HG03558 (cell line): ENCODE measurements at regions not wholly inside any gene's neighbourhood (a gene's known extent, or its start where the extent isn't known, plus 50 kb on each side); places are given as distances from the start of the nearest gene placed in this dataset.
"Not testable (repeated sequence)": the region's sequence is repeated elsewhere in the genome, so short reads cannot be mapped to it uniquely, and the experiment has no call there.

Experiments
- ATAC-seq: cut with Tn5 transposase; IDR thresholded peaks from one replicate; pipeline ENCODE4 v1.9.1; 2021; ENCODE audit warnings: moderate number of reproducible peaks; ENCODE audit not compliant: unreplicated experiment; ENCODE audit errors: extremely low read depth

- ATAC-seq = no peak
These were observed 578.7 kb upstream of the NECTIN3 start for GRCh38 chr3:110492876-110493275.

- no peak for ATAC-seq
These were observed 578.1 kb upstream of the NECTIN3 start for GRCh38 chr3:110493438-110494092.

- ATAC-seq = no peak
These were observed 577.5 kb upstream of the NECTIN3 start for GRCh38 chr3:110494093-110494490.

GRCh38 chr3:110494728-110495127, 576.9 kb upstream of the NECTIN3 start:
- no peak for ATAC-seq

GRCh38 chr3:110495201-110495927, 576.3 kb upstream of the NECTIN3 start:
- no peak for ATAC-seq

DNA sequence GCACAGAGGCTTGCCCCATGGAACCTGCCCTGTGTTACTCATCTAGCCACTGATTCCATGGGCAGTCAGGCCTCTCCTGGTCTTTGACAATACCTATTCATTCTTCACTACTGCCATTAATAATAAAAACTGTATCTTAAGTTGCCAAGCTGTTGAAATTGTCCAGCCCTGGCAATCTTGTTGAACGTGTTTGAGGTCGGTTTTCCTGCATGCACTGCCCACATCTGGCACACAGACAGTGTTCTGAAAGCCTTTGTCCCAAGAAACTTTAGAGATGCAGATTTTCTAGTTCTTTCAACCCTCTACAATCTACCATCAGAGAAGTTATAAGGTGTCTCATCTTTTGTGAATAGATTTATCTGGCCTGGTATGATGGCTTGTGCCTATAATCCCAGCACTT, 567.2 kb upstream of the NECTIN3 start:
- ATAC-seq = no peak

DNA sequence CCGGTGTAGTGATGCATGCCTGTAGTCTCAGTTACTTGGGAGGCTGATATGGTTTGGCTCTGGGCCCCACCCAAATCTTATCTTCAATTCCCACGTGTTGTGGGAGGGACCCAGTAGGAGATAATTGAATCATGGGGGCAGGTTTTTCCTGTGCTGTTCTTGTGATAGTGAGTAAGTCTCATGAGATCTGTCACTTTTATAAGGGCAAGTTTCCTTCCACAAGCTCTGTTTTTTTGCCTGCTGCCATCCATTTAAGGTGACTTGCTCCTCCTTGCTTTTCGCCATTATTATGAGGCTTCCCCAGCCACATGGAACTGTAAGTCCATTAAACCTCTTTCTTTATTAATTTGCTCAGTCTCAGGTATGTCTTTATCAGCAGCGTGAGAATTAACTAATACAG, 566.7 kb upstream of the NECTIN3 start:
- no peak for ATAC-seq

DNA sequence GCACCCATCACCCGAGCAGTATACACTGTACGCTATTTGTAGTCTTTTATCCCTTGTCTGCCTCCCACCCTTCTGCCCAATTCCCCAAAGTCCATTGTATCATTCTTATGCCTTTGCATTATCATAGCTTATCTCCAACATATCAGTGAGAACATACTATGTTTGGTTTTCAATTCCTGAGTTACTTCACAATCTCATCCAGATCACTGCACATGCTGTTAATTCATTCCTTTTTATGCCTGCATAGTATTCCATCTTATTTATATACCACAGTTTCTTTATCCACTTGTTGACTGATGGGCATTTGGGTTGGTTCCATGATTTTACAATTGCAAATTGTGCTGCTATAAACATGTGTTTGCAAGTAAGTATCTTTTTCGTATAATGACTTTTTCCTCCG, 564.7 kb upstream of the NECTIN3 start:
- no peak for ATAC-seq

- ATAC-seq = not testable (repeated sequence)
These were observed 564.0 kb upstream of the NECTIN3 start for GRCh38 chr3:110507570-110507969.

- ATAC-seq = no peak
These were observed 558.7 kb upstream of the NECTIN3 start for GRCh38 chr3:110512961-110513360.

DNA sequence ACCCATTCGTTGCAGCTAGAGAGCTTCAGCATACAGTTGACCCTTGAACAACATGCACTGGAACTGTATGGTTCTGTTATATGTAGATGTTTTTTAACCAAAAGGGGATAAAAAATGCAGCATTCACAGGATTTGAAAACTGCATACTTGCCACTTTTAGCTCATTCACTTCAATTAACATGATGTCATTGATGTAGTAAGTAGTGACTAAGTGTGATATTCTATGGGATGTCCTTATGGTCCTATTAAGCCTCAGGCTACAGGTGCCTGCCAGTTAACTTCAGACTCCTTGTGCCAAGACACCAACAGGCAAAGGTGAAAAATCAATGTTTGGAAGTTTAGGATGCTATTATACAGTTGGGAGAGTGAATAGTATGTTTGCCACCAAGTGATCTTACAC, 553.6 kb upstream of the NECTIN3 start:
- ATAC-seq = no peak

- ATAC-seq = no peak
These were observed 552.5 kb upstream of the NECTIN3 start for GRCh38 chr3:110519071-110519470.

- ATAC-seq = no peak
These were observed 550.6 kb upstream of the NECTIN3 start for GRCh38 chr3:110521019-110521418.

- not testable (repeated sequence) for ATAC-seq
These were observed 546.0 kb upstream of the NECTIN3 start for GRCh38 chr3:110525558-110526064.

DNA sequence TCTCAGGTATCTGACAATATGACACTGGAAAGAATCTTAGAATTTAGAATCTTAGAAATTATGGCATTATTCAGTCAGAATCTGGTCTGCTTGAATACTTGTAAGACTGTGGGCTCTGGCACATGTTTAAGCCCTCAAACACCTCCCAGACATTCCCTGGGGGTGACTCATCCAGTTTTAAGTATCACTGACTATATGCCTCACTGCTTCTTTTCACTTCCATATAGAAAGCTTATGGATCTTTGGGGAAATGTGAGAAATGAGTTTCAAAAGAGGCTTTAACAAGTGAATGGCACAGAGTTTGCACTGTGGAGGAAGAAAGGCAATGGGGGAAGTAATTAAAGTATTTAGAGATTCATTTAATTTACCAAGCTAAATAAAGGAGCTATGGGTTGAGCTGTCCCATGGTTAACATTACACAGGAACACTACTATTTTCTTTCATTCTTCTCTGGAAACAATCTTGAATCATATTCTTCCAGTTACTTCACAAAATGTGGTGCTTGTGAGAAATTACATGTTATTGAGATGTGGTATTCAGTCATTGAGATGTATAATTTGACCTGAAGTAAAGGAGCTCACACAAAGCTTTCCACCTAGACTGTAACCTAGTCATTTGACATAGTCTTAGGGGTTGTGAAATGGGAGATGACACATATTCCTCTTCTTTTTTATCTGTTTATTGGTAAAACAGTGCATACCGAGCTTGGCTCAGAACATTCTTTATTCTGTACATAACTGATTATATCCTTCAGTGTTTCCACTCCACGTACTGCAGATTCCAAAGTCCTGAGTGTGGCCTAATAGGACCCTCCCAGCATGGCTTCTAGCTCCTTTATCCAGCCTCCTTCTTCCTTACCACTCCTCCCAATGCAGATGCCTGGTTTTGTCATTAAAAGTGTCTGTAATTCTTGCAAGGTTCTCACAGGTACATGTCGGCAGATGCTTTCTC, 544.6 kb upstream of the NECTIN3 start:
- ATAC-seq = no peak

GRCh38 chr3:110528305-110529121, 543.1 kb upstream of the NECTIN3 start:
- ATAC-seq = no peak

DNA sequence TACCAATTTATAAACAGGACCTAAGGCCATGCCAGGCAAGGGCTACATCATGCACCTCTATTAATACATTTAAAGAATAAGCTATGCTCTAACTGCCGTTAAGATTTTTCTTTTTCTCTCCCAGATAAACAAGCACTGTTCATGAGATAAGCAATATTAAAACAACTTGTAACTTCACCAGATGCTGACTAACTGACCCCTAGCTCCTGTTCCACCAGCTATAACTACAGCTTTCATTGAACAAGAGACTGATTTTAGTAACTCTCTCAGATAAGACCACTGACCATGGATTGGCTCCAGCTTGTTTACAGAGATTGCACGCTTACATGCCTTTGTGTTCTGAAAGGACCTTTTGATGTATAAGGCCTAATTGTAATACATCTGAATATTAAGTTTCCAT, 540.7 kb upstream of the NECTIN3 start:
- ATAC-seq = no peak

- ATAC-seq = no peak
These were observed 538.5 kb upstream of the NECTIN3 start for GRCh38 chr3:110533089-110533488.

- ATAC-seq = no peak
These were observed 529.0 kb upstream of the NECTIN3 start for GRCh38 chr3:110542552-110543150.
